GM19351 (cell line): ENCODE measurements at regions not wholly inside any gene's neighbourhood (a gene's known extent, or its start where the extent isn't known, plus 50 kb on each side); places are given as distances from the start of the nearest gene placed in this dataset.
"Not testable (repeated sequence)": the region's sequence is repeated elsewhere in the genome, so short reads cannot be mapped to it uniquely, and the experiment has no call there.

Experiments used
- ATAC-seq: cut with Tn5 transposase; IDR thresholded peaks from one replicate; pipeline ENCODE4 v1.9.1; 2021; ENCODE audit warnings: mild to moderate bottlenecking, moderate library complexity; ENCODE audit not compliant: unreplicated experiment

DNA sequence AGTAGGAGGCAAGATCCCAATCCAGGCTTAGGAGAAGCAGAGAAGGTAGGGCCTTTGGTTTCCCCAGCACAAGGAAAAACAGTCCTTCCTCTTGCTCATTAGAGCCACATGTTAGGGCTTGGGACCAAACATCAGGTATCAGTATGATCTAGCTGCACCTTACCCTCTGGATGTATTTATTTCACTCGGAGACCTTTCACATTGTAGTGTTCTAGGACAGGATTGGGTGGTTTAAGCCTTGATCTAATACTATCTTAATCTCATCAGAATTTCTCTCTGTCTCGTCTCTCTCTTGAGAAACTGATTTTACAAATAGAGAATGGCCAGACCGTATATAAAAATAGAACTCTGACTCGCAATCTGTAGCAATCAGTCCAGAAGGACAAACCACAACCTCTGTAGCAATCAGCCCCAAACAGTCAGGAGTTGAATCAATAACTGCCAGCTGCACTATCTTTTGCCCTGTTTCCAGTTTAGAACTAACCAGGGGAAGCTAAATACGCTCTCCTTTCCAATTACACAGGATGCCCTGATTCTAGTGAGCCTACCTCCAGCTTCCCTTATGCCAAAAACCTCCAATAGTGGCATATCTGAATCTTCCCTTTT, 207.1 kb downstream of the TDRD15 start:
- no peak for ATAC-seq

DNA sequence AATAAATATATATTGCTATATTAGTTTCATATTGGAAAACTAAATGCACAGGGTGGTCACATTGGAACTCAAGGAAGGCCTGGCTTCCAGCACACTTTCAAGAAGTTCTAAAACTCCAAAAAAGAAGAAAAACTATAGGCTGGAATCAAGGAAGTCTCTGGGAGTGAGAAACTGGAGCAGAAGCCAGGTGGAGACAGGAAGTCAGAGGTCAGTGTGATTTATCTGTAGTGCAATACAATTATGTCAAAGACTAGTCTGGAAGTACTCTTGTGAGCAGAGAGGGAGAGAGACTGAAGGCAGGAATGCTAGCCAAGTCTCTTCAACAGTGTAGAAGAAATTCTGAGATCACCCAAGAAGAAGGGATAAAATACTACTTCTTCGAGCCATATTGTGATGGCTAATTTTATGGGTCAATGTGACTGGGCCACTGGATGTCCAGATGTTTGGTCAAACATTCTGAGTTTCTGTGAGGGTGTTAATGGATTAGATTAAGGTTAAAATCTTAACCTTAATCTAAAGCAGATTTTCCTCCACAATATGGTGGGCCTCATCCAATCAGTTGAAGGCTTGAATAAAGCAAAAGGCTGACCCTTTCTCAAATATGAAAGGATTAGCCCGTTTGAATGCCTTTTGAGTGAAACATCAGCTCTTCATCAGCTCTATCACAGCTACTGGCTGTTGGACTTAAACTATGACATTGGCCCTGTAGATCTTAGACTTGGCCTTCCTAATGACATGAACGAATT, 208.0 kb downstream of the TDRD15 start:
- no peak for ATAC-seq

DNA sequence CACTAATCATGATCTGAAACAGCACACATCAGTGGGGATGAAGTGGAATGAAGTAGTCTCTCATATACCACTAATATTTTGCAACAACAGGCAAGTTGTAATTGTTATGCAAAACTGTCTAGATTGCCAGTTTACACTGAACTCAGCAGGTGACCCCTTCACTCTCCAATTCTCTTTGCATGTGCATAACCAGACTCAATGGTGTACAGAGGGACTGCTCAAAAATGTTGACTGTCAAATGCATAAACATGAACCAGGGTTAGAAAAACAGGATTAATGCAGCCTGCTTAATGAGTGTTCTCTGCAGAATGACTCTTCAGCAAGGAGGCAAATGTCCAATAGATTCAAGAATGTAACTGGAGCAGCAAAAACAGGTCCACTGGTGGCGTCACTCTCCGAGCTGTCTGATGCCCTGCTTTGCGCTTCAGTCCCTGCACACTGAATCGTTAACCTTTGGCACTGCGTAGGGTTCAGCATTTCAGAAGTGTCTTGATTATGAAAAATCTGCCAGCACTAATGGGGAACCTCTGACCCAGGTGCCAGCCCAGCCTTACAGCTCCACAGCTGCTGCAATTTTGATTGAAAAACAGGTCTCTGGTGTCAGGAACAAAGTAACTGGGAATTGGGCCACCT, 209.3 kb downstream of the TDRD15 start:
- ATAC-seq: no peak

DNA sequence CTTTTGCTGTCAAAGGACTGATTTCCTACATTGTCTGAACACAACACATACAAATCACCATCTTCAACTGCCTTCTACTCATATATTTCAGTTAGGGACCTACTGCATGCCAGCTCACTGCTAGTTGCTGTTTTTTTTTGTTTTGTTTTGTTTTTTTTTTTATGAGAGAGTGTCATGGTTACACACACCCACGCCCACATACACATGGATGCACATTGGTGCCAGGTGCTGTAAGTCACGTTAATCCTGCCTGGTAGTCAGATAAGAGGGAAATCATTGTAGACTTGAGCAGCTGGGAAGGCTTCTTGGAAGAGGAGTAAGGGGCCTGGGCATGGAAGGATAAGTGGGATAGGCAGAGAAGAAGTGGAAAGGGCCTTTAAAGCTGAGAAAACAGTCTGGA, 209.9 kb downstream of the TDRD15 start:
- ATAC-seq: no peak

DNA sequence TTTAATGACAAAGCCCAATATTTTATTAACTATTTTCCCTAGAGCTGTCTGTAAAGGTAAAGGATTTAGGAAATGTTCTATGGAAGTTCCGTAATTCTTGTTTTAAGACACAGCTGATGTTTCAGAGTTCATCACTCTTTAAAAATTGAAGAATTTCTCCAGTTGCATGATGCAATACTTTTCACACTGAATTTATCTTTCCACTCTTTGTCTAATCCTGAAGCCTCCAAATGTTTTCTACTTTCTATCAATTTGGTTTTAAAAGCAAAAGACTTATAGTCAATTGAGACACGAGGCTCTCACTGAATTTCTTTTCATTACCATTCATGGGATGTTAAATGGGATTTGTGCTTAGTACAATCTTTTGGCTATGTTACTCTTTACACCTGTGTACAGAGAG, 223.2 kb downstream of the TDRD15 start:
- no peak for ATAC-seq

DNA sequence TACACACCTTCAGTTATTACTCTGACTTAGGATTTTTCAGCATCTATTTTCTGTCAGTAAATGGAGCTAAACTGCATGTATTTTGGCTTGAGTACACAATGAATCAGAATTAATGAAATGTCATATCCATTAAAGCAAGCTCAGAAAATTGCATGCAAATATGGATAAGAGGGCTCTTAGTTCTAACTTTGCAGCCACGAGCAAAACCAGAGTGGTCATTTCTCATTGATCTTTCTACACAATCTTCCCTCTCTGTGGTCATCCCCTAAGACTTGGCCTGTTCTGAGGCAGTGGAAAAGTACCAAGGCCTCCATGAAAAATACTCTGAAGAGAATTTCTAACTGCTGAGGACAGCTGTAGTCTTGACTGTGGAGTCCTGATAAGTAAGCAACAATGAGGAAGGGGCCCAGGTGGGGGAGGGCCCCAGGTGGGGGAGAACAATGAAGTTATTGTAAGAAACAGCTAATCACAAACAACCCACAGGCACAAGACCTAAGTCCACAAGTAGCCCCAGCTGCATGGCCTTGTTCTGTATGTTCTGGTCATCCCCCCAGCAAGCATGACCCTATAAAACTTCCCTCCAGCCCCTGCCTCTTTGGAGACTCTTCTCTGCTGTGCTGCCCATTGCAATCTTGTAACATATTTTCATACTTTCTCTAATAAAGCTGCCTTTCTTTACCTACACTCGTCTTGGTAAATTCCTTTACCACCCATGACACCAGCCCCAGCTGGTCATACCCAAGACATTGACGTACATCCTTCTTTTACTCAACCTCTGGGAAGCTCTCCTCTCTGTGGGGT, 230.3 kb downstream of the TDRD15 start:
- ATAC-seq: no peak

DNA sequence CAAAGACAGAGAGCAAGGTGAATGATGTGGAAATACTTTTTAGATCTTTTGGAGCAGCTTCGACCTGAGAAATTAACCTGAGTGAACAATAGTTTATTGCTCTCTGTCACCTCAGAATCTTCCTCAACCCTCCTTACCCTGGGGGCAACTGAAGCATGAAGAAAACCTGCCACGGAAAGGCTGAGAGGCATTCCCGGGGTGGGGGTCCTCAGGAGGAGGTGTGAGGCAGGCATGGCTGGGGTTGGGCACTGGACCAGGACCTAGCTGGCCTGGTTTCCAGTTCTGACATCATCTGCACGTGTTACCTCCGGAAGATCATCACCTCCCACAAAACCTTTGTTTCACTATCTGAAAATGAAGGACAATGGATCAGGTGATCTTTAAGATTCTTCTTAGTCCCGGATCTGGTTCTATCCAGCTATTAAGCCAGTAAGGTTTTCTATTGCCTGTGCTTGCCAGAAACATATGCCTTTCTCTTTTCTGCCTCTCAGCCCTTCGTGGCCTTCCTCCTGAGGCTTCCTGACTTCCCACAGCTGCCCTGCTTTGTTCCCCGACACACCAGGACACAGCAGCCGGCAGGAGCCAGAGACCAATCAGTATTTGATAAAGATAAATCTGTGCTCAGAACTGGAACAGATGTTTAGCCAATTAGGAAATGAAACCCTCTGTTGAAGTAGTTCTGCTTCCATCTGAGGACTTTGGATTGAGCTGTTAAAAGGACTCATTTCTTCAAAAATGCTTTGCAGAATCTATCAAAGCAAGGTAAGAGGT, 232.5 kb downstream of the TDRD15 start:
- ATAC-seq: no peak

DNA sequence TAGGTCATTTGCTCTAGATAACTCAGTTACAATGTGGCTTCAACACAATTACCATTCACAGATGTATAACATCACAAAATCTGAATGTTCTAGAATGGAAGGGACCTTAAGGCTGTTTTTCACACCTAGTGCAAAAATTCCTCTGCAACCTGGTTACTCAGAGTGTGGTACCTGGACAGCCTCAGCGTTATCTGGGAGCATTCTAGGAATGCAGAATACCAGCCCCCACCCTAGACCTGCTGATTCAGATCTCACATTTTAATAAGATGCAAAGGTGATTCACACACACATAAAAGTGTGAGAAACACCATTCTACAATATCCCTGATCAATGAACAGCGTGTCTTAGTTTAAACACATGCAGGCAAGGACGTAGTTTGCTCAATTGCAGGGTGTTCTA, 233.1 kb downstream of the TDRD15 start:
- no peak for ATAC-seq

DNA sequence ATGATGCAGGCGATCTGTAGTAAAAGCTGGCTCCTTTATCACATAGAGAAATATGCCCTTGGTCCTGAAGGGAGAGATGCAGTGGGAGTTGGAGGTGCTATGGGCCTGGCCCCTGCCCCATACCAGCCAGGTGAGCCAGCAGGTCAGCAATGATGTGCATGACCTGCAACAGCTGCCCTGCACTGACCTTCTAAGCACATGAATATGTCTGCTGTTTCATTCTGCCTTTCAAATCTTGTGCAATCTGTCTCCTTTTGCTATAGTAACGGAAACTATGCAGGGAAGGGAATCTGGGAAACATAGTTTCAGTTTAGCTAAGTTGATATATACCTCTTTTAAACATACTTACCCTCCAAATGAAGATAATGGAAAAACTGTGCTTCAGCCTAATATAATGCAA, 235.2 kb downstream of the TDRD15 start:
- ATAC-seq: no peak

DNA sequence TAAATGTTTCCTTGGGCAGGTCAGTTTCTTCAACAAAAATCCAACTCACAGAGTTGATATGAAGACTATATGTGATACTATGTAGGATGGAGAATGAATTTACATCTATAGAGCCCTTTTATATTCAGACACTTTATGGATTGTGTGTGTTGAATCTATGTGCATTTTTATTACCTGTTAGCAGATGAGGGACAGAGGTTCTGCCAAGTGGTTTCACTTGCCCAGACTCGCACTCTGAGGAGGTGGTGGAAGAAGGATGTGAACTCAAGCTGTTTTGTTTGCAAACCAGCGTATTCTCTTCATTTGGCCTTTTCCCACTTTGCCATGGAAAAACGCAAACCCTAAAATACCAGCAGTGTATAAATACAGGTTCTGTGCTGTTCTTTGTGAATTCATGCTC, 237.6 kb downstream of the TDRD15 start:
- no peak for ATAC-seq

DNA sequence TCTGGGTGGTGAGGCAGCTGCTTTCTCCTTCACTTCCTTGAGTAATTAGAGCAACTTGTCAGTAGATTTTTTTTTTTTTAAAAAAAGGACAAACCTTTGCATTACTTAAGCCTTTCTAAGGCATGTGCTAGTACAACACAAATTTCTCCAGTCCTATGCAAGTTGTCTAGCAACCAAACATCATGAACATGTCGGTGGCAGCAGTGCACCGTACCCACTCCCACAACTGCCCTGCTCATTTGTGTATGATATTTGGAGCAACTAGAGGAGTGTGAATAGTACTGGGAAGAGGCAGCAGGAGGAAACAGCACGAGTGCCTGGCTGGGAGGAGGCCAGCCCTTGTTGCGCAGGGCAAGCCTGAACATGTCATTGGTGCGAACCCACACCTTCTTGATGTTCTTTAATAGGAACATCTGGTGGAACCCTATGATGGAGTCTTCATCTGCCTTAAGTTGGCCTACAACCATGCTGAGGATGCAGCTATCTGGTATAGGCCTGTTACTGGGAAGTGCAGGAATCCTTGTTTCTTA, 238.3 kb downstream of the TDRD15 start:
- no peak for ATAC-seq

DNA sequence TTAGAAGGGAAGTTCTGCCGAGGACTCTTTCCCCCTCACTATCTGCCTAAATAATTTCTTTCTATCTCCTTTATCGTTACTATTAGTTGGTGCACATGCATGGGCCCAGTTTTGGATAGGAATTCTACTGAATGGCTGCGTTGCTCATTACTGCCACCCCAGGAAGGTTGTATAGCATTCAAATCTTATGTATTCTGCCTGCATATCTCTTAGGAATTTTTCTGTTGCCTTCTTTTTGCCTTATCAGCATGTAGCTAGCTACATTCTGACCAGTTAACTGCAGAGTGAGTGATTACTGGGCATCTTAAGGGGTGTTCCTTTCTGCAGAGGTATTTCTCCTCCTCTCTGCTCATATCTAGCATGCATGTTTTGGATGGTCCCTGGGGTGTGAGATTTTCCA, 239.6 kb downstream of the TDRD15 start:
- ATAC-seq: no peak

DNA sequence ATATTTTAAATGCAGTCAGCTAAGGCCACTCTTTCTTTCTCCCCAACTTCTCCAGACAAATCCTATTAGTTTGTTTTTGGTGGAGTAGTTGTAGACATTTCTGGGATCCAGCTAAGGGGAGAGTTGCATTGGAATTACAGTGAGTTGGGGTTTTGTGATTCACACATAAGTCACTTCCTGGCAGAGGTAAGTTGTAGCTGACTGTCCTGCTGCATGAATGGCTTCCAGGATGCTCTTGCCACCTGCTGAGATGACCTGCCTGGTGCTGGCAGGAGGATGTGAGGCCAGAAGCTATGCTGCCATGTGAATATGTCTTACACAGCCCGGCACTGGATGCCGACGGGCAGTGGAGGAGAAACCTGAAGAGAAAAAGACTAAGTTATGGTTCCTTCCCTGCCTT, 243.7 kb downstream of the TDRD15 start:
- no peak for ATAC-seq

DNA sequence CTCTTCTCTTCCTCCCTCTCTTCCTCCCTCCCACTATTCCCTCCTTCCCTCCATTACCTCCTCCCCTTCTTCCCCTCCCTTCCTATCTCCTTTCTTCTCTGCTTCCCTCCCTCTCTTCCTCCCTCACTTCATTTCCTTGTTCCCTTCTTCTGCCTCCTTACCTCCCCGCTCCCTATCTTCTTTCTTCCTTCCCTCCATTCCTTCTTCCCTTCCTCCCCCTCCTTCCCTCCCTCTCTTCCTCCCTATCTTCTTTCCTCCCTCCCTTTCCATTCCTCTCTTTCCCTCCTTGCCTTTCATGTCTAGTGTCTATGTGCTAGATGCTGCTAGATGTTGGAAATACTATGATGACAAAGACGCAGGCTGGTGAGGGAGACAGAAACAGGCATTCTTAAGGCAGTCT, 246.0 kb downstream of the TDRD15 start:
- ATAC-seq: no peak

DNA sequence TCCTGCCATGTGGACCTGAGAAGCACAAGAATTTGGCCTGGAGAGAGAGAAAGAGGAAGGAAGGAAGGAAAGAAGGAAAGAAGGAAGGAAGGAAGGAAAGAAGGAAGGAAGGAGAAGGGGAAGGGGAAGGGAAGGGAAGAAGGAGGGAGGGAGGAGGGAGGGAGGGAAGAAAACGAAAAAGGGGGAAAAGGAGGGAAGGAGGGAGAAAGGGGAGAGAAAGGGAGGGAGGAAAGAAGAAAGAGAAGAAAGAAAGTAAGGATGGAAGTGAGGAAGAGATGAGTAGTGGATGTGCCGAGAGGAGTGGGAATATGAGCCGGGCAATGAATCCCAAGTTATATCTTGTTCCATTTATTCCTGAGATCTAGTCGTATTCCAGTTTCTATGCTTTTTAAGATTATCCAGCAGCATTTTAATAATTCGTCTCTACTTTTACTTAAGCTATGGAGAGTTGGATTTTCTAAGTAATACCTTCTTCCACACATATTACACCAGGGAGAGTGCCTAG, 247.8 kb downstream of the TDRD15 start:
- ATAC-seq: no peak

DNA sequence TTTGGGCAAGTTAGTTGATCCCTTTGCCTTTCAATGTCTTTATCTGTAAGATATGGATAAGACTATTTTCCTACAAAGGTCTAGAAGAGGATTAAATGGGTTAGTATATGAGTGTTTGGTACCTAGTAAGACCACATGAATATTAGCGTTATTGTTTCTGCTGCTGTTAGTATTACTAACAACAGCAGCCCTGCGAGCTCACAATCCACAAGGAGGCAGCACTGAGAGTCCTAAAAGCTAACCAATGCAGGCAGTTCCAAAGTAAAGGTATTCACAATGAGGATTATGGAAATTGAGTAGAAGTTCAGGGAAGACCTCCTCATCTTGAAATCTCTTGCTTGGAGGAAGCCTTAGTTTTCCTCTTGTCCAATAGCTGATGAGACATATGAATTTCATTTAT, 248.9 kb downstream of the TDRD15 start:
- peak; percentile 64 for ATAC-seq

DNA sequence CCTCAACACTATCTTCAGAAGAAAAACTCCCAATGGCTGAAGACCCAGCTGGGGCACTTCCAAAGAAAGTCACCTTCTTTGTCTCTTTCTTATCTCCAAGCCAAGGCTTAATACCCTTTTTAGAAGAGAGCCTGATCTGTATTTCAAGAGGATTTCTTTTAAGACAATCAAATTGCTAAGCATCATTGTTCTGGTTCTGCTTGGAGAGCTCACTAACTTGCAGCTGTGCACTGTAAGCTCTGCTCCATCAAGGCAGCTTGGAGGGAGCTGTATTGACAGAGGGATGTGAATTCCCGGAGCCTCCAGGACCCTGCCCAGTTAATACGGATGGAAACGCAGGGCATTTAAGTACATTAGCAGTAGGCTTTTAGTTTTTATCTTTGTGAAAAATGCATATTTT, 253.1 kb downstream of the TDRD15 start:
- no peak for ATAC-seq

DNA sequence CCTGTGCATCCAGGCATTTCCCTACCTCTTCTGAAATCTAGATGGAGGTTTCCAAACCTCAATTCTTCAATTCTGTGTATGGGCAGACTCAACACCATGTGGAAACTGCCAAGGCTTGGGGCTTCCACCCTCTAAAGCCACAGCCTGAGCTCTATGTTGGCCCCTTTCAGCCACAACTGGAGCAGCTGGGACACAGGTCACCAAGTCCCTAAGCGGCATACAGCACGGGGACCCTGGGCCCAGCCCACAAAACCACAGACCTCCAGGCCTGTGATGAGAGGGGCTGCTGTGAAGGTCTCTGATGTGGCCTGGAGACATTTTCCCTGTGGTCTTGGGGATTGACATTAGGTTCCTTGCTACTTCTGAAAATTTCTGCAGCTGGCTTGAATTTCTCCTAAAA, 255.4 kb downstream of the TDRD15 start:
- no peak for ATAC-seq

DNA sequence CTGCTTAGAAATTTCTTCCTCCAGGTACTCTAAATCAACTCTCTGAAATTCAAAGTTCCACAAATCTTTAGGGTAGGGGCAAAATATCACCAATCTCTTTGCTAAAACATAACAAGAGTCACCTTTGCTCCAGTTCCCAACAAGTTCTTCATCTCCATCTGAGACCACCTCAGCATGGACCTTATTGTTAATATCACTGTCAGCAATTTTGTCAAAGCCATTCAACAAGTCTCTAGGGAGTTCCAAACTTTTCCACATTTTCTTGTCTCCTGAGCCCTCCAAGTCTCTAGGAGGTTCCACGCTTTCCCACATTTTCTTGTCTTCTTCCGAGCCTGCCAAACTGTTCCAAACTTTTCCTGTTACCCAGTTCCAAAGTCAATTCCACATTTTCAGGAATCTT, 255.9 kb downstream of the TDRD15 start:
- not testable (repeated sequence) for ATAC-seq

DNA sequence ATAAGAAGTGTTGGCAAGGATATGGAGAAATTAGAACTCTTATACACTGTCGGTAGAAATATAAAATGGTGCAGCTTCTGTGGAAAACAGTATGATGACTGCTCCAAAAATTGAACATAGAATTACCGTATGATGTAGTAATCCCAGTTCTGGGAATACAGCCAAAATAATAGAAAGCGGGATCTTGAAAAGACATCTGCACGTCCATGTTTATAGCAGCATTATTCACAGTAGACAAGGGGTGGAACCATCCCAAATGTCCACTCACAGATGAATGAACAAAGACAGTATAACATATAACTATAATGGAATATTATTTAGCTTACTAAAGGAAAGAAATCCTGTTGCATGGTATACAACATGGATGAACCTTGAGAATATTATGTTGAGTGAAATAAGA, 257.7 kb downstream of the TDRD15 start:
- ATAC-seq: no peak
